Breast epithelium (tissue), 3 donors: ENCODE measurements at regions not wholly inside any gene's neighbourhood (a gene's known extent, or its start where the extent isn't known, plus 50 kb on each side); places are given as distances from the start of the nearest gene placed in this dataset.

Experiments
- POLR2A ChIP-seq: fragments of 450-650 bp; IDR thresholded peaks from one replicate; pipeline ENCODE4 v1.6.1; 2016; ENCODE audit warnings: antibody characterized with exemption, mild to moderate bottlenecking, moderate library complexity
- TF ChIP-seq, protein P1 (sequence below), 3 donors: fragments of 450-650 bp; IDR thresholded peaks; one replicate each; pipeline ENCODE4 v1.5.1; 2016 to 2017; ENCODE audit warnings: antibody characterized with exemption in 3 of 3, mild to moderate bottlenecking in 3 of 3, moderate library complexity in 3 of 3

DNA sequence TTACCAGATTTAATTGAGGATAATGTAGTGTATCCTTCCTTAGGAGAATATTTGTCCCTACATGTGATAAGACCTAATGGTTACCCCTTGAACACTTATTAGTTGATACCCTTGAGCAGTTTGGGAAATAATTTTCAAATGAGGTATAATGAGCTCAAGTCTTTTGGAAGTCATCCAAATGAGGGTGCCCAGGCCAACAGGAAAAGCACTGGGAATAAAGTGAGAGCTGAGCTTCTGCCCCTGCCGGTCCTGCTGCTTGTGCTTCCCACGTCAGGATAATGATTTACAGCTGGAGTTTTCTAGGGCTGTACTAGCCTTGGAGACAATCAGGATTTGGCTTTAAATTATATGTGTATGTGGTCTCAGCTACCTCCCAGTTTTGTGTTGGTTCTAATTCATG is 178.8 kb upstream of the FRMD6 start:
- TF ChIP-seq, protein P1, sequence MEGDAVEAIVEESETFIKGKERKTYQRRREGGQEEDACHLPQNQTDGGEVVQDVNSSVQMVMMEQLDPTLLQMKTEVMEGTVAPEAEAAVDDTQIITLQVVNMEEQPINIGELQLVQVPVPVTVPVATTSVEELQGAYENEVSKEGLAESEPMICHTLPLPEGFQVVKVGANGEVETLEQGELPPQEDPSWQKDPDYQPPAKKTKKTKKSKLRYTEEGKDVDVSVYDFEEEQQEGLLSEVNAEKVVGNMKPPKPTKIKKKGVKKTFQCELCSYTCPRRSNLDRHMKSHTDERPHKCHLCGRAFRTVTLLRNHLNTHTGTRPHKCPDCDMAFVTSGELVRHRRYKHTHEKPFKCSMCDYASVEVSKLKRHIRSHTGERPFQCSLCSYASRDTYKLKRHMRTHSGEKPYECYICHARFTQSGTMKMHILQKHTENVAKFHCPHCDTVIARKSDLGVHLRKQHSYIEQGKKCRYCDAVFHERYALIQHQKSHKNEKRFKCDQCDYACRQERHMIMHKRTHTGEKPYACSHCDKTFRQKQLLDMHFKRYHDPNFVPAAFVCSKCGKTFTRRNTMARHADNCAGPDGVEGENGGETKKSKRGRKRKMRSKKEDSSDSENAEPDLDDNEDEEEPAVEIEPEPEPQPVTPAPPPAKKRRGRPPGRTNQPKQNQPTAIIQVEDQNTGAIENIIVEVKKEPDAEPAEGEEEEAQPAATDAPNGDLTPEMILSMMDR (IDR thresholded peaks at IDR 0.05), result no peak
- no peak for TF ChIP-seq POLR2A
